Subcutaneous adipose tissue (tissue), 1 donor: ENCODE measurements at regions not wholly inside any gene's neighbourhood (a gene's known extent, or its start where the extent isn't known, plus 50 kb on each side); places are given as distances from the start of the nearest gene placed in this dataset.

ENCODE experiments used
- CTCF ChIP-seq: fragments of 450-650 bp; IDR thresholded peaks from one replicate; pipeline ENCODE4 v1.5.1; 2016; ENCODE audit warnings: low read depth, mild to moderate bottlenecking, control low read depth, antibody characterized with exemption, moderate library complexity

- TF ChIP-seq CTCF, result no peak
These were observed 730.3 kb downstream of the DOK5 start for GRCh38 chr20:55205665-55206064.

GRCh38 chr20:55200317-55200716, 724.9 kb downstream of the DOK5 start:
- no peak for TF ChIP-seq CTCF

- no peak for TF ChIP-seq CTCF
These were observed 719.6 kb downstream of the DOK5 start for GRCh38 chr20:55194947-55195346.

- TF ChIP-seq CTCF, result no peak
These were observed 710.8 kb downstream of the DOK5 start for GRCh38 chr20:55186228-55186627.

- no peak for TF ChIP-seq CTCF
These were observed 699.7 kb downstream of the DOK5 start for GRCh38 chr20:55175081-55175480.

GRCh38 chr20:55174635-55175034, 699.2 kb downstream of the DOK5 start:
- no peak for TF ChIP-seq CTCF

GRCh38 chr20:55174172-55174571, 698.8 kb downstream of the DOK5 start:
- TF ChIP-seq CTCF, result no peak
